RKO (cell line): ENCODE measurements at regions not wholly inside any gene's neighbourhood (a gene's known extent, or its start where the extent isn't known, plus 50 kb on each side); places are given as distances from the start of the nearest gene placed in this dataset.
"Not testable (repeated sequence)": the region's sequence is repeated elsewhere in the genome, so short reads cannot be mapped to it uniquely, and the experiment has no call there.

Experiments
- DNase-seq: peaks from one replicate; pipeline ENCODE4 v3.0.0-alpha.2; 2016; ENCODE audit warnings: low spot score

DNA sequence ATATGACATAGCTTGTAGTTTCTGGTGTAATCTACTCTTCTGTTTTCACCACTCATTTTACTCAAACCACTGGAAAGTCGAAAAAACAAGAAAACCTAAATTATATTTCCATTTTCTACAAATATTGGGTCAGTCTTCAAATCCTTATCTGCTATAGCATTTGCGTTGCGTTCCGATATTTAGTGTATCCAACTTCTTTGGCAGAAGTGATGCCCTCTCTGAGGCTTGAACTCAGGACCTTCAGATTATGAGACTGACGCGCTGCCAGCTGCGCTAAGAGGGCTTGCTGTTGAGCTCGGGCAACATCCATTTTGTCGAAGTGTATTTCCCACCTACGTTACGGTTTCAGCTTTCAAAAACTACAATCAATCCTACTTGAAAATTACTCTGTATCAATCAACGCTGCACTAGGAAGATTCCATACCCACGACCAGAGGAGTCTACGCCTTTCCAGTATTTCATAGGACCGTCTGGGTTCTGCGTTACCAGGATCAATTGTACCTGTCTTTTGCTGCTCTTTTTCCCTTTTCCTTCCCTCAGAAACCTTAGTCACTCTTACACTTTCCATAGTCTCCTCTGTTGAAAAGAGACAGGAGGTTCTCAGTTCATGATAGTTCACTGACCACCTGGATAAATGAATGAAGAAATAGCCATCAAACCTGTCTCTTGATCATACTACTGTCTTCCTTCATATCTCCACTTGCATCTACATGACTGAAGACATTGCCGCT, 140.5 kb upstream of the ZNF322 start:
- DNase-seq, result not testable (repeated sequence)

DNA sequence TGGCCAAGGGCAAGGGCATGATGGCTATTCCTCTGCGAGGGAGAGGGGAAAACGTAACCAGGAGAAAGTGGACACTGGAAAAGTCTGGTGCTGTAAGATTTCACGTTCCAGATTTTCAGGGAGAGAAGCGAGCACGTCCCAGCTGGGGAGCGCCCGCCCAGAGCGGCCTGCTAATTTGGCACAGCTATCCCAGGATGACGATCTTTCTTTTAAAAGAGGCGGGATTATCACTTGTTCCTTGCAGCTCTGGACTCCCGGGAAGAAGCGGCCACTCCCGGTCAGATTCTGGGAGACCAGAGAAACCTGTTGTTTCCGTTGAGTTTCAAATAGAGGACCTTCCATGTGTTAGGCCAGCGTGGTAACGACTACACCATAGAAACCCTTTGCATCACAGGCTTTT, 144.2 kb upstream of the ZNF322 start:
- not testable (repeated sequence) for DNase-seq

DNA sequence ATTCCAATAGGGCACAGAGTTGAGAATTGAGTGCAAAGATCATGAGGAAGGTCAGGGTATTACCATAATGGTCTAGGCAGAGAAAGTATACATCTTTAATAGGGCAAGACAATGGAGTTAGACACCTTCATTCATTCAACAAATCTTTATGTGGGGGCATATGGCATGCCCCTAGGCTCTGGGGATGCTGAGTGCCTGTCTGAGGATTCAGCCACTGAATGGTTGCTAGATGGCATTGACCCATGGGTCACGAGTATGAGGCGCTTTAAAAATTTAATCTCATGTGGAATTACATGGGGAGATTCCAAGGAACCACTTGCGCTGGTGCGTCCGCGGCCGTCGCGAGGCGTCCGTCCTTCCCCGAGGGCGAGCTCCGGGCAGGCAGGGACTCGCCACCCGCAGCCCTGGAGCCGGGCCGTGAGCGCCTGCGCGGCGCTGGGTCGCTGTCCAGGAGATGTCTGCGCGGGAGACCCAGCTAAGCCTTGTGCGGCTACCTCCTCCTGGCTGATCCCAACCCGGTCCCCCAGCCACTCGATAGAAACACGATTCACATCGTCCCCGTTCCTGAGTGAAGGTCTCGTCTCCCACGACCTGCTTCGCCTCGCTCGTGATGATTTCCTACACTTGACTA, 152.1 kb upstream of the ZNF322 start:
- DNase-seq, result not testable (repeated sequence)

DNA sequence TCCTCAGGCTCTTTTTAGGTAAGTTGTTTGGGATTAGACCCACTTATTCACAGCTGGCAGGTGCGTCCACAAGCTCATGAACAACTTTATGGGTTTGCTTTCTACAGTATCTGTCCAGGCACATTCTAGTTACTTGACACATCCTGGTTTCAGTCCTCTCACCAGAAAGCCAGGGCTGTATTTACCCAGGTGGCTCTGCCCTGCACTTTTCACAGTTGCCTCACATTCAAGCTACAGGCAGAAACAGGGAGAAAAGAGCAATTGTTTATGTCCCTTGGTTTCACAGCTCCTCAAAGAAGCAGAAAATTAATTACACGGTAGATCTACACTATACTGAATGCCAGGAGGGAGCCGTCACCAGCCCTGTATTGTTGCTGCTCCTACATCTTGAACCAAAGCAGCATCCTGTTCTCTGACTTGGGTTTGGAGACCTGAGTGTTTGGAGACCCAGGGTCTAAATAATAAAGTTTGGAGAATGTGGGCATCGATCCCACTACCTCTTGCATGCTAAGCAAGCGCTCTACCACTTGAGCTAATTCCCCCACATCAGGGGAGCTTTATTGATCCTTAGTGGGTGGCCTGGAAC, 159.2 kb upstream of the ZNF322 start:
- not testable (repeated sequence) for DNase-seq

DNA sequence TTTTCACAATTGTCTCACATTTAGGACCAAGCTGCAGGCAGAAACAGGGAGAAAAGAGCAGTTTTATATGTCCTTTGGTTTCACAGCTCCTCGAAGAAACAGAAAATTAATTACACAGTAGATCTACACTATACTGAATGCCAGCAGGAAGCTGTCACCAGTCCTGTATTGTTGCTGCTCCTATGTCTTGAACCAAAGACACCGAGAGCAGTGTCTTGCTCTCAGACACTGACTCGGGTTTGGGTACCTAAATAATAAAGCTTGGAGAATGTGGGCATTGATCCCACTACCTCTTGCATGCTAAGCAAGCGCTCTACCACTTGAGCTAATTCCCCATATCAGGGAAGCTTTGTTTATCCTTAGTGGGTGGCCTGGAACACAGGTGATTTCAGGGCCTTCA, 168.4 kb upstream of the ZNF322 start:
- DNase-seq, result not testable (repeated sequence)

DNA sequence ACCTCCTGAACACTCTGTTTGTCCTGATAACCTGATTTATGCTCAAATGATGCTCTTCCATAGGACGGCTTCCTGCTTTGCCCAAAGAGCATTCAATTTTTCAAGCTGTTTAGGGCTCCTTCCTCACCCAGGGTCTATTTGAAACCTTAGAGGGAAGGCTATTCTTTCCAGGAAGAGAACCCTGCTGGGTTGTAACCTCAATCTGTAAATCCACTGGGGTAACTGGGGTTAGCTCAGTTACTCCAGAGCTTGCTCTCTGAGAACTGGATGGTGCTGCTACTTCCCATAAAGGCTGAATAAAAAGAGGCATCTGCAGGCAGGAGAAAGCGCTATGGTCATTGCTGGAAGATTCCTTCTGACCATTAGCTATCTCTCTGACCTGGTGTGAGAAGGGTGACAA, 169.9 kb upstream of the ZNF322 start:
- DNase-seq, result not testable (repeated sequence)

DNA sequence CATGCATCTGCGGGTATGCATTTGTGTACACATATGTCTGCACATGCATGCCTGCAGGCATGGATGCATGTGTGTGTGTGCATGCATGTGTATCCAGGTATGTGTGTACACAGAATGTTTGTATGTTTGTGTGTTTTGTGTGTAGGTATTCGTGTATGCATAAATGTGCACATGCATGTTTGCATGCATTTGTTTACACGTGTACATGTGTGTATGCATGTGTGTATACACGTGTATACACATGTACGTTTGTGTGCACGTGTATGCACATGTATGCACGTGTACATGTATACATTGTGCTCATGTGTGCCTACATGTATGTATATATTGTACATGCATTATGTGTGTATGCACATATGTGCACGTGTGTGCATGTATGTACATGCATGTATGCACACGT, 171.4 kb upstream of the ZNF322 start:
- DNase-seq, result not testable (repeated sequence)

DNA sequence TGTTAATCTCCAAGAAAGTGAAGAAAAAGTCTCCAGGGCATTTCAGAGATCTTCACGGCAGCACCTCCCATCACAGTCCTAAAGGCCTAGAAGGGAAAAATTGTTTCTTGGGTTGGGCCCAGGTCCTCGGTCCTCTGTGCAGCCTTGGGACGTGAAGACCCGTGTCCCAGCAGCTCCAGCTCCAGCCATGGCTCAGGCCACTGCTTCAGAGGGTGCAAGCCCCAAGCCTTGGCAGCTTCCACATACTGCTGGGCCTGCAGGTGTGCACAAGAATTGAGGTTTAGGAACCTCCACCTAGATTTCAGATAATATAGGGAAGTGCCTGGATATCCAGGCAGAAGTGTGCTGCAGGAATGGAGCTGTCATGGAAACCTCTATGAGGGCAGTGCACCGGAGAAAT, 176.2 kb upstream of the ZNF322 start:
- DNase-seq, result not testable (repeated sequence)

DNA sequence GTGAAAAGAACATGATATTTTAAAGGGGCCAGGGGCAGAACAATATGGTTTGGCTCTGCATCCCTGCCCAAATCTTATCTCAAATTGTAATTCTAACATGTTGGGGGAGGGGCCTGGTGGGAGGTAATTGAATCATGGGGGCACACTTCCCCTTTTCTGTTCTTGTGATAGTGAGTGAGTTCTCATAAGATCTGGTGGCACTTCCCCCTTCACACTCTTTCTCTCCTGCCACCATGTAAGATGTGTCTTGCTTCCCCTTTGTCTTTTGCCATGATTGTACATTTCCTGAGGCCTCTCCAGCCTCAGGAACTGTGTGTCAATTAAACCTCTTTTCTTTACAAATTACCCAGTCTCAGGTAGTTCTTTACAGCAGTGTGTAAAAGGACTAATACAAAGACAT, 177.1 kb upstream of the ZNF322 start:
- not testable (repeated sequence) for DNase-seq

DNA sequence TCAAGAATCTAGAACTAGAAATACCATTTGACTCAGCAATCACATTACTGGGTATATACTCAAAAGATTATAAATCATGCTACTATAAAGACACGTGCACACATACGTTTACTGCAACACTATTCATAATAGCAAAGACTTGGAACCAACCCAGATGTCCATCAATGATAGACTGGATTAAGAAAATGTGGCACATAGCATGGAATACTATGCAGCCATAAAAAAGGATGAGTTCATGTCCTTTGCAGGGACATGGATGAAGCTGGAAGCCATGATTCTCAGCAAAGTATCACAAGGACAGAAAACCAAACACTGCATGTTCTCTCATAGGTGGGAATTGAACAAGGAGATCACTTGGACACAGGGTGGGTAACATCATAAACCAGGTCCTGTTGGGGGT, 185.3 kb upstream of the ZNF322 start:
- not testable (repeated sequence) for DNase-seq

DNA sequence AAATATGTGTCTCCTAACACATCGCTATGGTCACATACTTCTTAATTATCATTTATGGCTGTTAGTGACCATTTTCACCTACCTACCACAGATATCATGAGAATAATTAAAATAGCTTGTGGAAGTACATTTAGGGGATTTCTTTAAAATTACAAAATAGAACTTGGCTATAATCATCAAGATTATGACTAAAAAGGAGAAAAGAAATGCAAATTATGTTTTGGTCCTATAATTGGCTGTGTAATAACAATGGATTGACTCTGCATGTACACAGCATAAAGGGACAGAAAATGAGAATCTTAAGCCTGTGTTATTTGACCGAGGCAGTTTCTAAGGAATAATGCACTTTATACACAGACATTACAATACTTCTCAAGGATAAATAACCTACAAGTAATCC, 197.7 kb upstream of the ZNF322 start:
- DNase-seq, result not testable (repeated sequence)

DNA sequence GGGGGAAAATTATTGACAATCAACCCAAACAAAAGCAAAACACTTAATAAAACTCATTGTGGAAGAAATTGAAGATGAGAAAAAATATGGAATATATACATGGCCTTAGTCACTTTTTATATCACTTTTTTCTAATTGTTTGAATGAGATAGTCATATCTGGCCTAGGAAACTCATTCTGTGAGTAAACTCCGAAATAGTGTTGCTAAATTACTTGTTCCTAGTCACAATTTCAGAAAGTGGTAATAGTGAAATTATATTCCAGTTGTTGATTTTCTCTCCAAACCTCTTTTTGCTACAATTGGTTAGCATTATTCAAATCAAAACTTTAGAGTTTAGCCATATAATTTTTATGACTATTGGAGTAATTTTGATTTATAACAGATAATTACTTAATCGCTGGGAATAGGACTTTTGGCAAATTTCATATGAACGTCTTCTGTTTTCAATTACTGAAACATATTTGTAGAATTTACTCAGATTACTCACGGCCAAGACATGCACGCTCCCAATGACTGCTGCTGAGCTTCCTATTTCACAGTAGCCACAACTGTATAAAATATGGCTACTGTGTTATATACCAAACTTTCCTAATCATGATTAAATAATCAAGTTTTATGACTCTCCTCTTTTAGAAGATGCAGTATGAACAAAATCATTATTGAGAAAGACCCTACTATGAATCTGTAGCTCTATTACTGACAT, 199.7 kb upstream of the ZNF322 start:
- not testable (repeated sequence) for DNase-seq

DNA sequence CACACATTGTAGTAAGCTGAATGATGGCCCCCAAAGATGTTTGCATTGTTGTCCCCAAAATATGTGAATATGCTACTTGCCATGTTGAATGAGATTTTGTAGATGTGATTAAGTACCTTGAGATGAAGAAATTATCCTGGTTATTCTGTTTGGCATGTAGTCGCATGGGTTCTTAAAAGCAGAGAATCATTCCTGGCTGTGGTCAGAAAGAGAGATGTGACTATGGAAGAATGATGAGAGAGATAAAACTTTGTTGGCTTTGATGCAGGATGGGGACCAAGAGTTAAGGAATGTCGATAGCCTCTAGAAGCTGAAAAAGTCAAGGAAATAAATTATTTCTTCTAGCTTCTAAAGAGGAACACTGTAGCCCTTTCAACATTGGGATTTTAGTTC, 200.2 kb upstream of the ZNF322 start:
- DNase-seq, result not testable (repeated sequence)

DNA sequence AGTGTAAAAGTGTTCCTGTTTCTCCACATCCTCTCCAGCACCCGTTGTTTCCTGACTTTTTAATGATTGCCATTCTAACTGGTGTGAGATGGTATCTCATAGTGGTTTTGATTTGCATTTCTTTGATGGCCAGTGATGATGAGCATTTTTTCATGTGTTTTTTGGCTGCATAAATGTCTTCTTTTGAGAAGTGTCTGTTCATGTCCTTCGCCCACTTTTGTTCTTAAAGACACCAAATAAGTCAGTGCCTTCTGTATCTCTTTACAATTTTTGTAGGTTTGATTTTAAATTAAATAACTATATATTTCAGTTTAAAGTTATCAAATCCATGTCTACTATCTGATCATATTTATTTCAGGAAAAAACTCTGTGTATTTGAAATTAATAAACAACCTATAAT, 202.4 kb upstream of the ZNF322 start:
- DNase-seq, result not testable (repeated sequence)

DNA sequence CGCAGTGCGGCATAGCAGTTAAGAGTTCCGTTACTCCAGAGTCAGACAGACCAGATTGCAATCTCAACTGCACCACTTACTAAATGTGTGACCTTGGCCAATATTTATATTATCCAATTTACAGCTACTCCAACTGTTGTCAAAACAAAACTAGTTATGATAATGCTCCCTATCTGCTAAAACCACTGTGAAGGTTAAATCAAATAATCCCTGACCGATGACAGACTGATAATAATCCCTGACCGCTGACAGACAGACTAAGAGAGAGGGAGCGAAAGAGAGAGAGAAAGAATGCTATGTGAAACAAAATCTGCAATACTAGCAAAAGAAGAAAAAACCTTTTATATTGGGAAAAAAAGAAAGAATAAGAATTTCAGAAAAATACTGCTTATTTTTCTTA, 204.1 kb upstream of the ZNF322 start:
- DNase-seq, result not testable (repeated sequence)

DNA sequence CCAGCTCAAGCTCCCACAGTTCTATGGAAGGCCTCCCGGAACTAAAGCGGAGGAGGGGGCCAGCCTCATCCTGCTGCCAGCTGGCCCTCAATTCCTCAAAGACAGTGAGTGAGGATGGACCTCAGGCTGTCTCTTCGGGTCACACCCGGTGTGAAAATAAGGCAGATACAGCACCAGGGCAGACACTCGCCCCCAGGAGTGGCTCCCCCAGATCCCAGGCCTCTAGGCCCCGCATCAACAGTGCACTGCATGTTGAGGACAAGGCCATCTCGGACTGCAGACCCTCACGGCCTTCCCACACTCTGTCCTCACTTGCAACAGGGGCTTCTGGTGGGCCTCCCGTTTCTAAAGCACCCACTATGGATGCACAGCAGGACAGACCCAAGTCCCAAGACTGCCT, 239.2 kb upstream of the ZNF322 start:
- not testable (repeated sequence) for DNase-seq

DNA sequence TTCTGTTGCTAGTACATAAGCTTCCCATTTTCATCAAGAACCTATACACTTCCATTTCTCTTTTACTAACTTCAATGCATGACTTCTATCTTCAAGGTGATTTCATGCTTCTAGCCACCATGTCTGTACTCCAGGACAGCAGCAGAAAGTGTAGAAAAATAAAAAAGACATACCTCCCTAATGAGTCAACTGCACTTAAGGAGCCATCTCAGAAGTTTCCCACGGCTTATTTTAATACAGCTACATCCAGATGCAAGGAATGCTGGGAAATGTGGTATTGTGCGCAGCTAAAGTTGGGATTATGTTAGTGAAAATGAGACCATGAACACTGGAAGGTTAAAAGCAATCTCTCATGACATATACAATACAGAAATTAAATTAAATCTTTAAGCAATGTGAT, 264.7 kb upstream of the ZNF322 start:
- DNase-seq, result peak; percentile 0

DNA sequence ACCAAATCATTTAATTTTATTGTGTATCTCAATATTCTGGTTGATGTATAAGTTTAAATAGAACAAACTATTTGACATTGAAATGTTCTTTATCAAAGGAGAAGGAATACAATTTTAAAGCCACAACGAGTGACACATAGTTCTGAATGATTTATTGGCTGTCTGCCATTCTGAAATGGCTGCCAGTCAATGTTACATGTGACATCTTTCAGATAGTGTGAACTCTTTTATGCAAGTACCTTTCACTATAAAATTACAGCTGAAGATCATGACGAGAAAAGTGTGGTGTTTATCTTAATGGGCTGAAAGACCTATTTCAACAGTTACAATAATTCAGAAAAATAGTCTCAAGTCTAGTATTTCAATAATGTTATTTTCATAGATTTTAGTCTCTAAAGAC, 268.6 kb upstream of the ZNF322 start:
- not testable (repeated sequence) for DNase-seq

DNA sequence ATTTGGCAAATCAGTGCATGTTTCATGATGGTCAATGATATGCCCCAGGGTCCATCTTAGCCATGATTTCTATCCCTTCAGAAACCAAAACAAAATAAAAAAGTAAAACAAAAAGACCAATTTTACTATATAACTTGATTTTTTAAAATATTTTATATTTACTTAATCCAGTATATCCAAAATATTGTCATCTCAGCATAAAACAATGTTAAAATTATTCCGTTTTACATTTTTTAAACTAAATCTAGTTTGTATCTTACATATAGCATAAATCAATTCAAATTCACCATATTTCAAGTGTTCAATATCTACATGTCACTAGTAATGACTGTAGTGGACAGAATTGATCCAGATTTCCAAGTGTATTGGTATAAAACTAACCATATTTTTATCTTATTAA, 277.7 kb upstream of the ZNF322 start:
- not testable (repeated sequence) for DNase-seq

DNA sequence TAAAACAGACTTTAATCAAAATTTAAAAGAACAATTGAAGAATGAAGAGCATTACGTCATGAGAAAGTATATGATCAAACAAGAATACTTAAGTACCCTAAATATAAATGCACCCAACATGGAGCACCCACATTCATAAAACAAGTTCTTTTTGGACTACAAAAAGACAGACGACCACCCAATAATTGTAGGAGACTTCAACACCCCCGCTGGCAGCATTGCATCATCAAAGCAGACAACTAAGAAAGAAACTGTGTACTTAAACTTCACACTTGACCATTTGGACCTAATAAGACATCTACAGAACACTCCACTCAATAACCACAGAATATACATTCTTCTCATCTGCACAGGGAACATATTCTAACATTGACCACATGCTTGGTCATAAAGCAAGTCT, 291.7 kb upstream of the ZNF322 start:
- DNase-seq, result not testable (repeated sequence)

DNA sequence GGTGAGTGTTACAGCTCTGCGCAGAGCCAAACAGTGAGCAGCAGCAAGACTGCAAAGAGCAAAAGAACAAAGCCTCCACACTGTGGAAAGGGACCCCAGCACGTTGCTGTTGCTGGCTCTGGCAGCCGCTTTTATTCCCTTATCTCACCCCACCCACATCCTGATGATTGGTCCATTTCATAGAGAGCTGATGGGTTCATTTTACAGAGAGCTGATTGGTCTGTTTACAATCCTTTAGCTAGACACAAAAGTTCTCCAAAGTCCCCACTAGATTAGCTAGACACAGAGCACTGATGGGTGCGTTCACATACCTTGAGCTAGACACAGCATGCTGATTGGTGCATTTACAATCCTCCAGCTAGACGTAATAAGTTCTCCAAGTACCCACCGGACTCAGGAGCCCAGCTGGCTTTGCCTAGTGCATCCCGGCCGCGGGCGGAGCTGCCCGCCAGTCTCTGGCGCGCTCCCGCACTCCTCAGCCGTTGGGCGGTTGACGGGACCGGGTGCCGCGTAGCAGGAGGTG, 291.4 kb upstream of the PRSS16 start:
- DNase-seq, result peak; percentile 91

DNA sequence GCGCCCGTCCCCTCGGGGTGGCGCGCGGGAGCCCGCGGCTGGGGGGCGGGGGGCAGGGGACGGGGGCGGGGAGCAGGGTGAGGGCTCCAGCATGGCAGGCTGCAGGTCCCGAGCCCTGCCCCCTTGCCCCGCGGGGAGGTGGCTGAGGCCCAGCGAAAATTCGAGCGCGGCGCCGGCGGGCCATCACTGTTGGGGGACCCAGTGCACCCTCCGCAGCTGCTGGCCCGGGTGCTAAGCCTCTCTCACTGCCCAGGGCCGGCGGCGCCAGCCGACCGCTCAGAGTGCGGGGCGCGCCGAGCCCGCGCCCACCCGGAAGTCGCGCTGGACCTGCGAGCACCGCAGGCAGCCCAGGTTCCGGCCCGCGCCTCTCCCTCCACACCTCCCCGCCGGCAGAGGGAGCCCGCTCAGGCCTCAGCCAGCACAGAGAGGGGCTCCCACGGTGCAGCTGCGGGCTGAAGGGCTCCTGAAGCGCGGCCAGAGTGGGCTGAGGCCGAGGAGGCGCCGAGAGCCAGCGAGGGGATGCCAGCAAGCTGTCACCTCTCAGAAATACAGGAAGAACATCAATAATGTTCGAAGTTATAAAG, 290.8 kb upstream of the PRSS16 start:
- DNase-seq, result peak; percentile 75
